Ascending aorta (tissue), 2 donors: ENCODE measurements at regions not wholly inside any gene's neighbourhood (a gene's known extent, or its start where the extent isn't known, plus 50 kb on each side); places are given as distances from the start of the nearest gene placed in this dataset.
"Not testable (repeated sequence)": the region's sequence is repeated elsewhere in the genome, so short reads cannot be mapped to it uniquely, and the experiment has no call there.

Source experiments
- DNase-seq, 2 donors: peaks; one replicate each; pipeline ENCODE4 v3.0.0-alpha.2; 2019; ENCODE audit warnings: low spot score in 2 of 2
- H3K27ac ChIP-seq, 2 donors: fragments of 200-600 bp; sonication (generic); one replicate each; pipeline ENCODE4 v1.5.1; 2016 to 2017; ENCODE audit warnings: mild to moderate bottlenecking in 1 of 2
- H3K27me3 ChIP-seq: fragments of 200-600 bp; sonication (generic); one replicate; pipeline ENCODE4 v1.5.1; 2017
- H3K36me3 ChIP-seq, 2 donors: fragments of 200-600 bp; sonication (generic); one replicate each; pipeline ENCODE4 v1.5.1; 2016
- H3K4me1 ChIP-seq, 2 donors: fragments of 200-600 bp; sonication (generic); one replicate each; pipeline ENCODE4 v1.5.1; 2016 to 2017; ENCODE audit warnings: mild to moderate bottlenecking in 1 of 2
- H3K4me3 ChIP-seq, 2 donors: fragments of 200-600 bp; sonication (generic); one replicate each; pipeline ENCODE4 v1.5.1; 2016 to 2017; ENCODE audit warnings: mild to moderate bottlenecking in 1 of 2
- H3K9me3 ChIP-seq, 2 donors: fragments of 200-600 bp; sonication (generic); one replicate each; pipeline ENCODE4 v1.5.1; 2016
- CTCF ChIP-seq, 3 experiments: fragments of 200-600 bp in 2 of 3; fragments of 450-650 bp in 1 of 3; sonication (generic) in 2 of 3; IDR thresholded peaks; one replicate each; pipeline ENCODE4 v1.5.1; 2016 to 2019; ENCODE audit warnings: antibody characterized with exemption in 3 of 3, mild to moderate bottlenecking in 1 of 3, moderate library complexity in 1 of 3
- intact Hi-C: fragments of 100-400 bp; cut with DNase I; formaldehyde crosslinking; loops from one replicate; pipeline ENCODE4 v1.15.1; 2023

GRCh38 chr5:6248132-6248531 is 130.2 kb downstream of the MED10 start:
- H3K36me3 ChIP-seq: no peaks in the 10 kb centered on the region
- no peak overlapping the region for H3K27ac ChIP-seq
- intact Hi-C loops: no loop called here
- H3K27me3 ChIP-seq: no peaks in the 10 kb centered on the region
- no peak for TF ChIP-seq CTCF (IDR thresholded peaks at IDR 0.05)
- no peak for DNase-seq
- no peaks in the 10 kb centered on the region for H3K4me1 ChIP-seq
- no peaks in the 10 kb centered on the region for H3K9me3 ChIP-seq
- H3K4me3 ChIP-seq: no peak overlapping the region

- no peak for TF ChIP-seq CTCF (IDR thresholded peaks at IDR 0.05)
- Histone ChIP-seq H3K9me3 (no peaks in the 10 kb centered on the region), H3K4me1 (no peaks in the 10 kb centered on the region), H3K4me3 (no peak overlapping the region), H3K27me3 (no peaks in the 10 kb centered on the region), H3K27ac (no peak overlapping the region), H3K36me3 (no peaks in the 10 kb centered on the region)
- intact Hi-C loops: no loop called here
- no peak for DNase-seq
Observed at GRCh38 chr5:6246820-6247437, 131.4 kb downstream of the MED10 start.

GRCh38 chr5:6244339-6244714 is 134.0 kb downstream of the MED10 start:
- no peak for TF ChIP-seq CTCF (IDR thresholded peaks at IDR 0.05)
- intact Hi-C loops: no loop called here
- H3K27ac ChIP-seq: no peak overlapping the region
- no peaks in the 10 kb centered on the region for H3K36me3 ChIP-seq
- DNase-seq: no peak
- H3K4me1 ChIP-seq: no peaks in the 10 kb centered on the region
- H3K4me3 ChIP-seq: no peak overlapping the region
- H3K9me3 ChIP-seq: peaks cover 0 to 7% of the 10 kb centered on the region in 2 donors
- no peaks in the 10 kb centered on the region for H3K27me3 ChIP-seq

- Histone ChIP-seq H3K36me3 (no peaks in the 10 kb centered on the region), H3K9me3 (peaks cover 0 to 7% of the 10 kb centered on the region in 2 donors), H3K27me3 (no peaks in the 10 kb centered on the region), H3K4me3 (no peak overlapping the region), H3K27ac (no peak overlapping the region), H3K4me1 (no peaks in the 10 kb centered on the region)
- DNase-seq: peak in 1 of 2 donors; percentile 19
- intact Hi-C loops: no loop called here
- TF ChIP-seq CTCF (IDR thresholded peaks at IDR 0.05): no peak
Observed at GRCh38 chr5:6243706-6244338, 134.5 kb downstream of the MED10 start.

GRCh38 chr5:6241056-6241455 is 137.3 kb downstream of the MED10 start:
- H3K9me3 ChIP-seq, H3K36me3 ChIP-seq, H3K27ac ChIP-seq, H3K4me1 ChIP-seq, H3K4me3 ChIP-seq, H3K27me3 ChIP-seq, intact Hi-C loops, DNase-seq: not testable (repeated sequence)

GRCh38 chr5:6236858-6237481 is 141.4 kb downstream of the MED10 start:
- Histone ChIP-seq H3K36me3 (no peaks in the 10 kb centered on the region), H3K27ac (no peak overlapping the region), H3K27me3 (no peaks in the 10 kb centered on the region), H3K9me3 (peaks cover 0 to 7% of the 10 kb centered on the region in 2 donors), H3K4me3 (no peak overlapping the region), H3K4me1 (no peaks in the 10 kb centered on the region)
- peak in 1 of 2 donors; percentile 8 for DNase-seq
- no peak for TF ChIP-seq CTCF (IDR thresholded peaks at IDR 0.05)
- intact Hi-C loops: no loop called here
